Progenitor cell of endocrine pancreas (in vitro differentiated cells): ENCODE measurements at regions not wholly inside any gene's neighbourhood (a gene's known extent, or its start where the extent isn't known, plus 50 kb on each side); places are given as distances from the start of the nearest gene placed in this dataset.

Experiments
- DNase-seq: peaks from one replicate; pipeline ENCODE4 v3.0.0; 2021; ENCODE audit warnings: low spot score; ENCODE audit not compliant: unreplicated experiment
- H3K27ac Mint-ChIP-seq: 2 replicates; pipeline ENCODE4 v1.8.0; 2021; ENCODE audit warnings: mild to moderate bottlenecking, moderate library complexity, mixed read lengths
- H3K27me3 Mint-ChIP-seq: 2 replicates; pipeline ENCODE4 v1.8.0; 2021; ENCODE audit warnings: mixed read lengths
- H3K36me3 Mint-ChIP-seq: 2 replicates; pipeline ENCODE4 v1.8.0; 2022; ENCODE audit warnings: mixed read lengths; ENCODE audit not compliant: insufficient read depth
- H3K4me1 Mint-ChIP-seq: 2 replicates; pipeline ENCODE4 v1.8.0; 2021; ENCODE audit warnings: low read depth, mixed read lengths
- H3K4me3 Mint-ChIP-seq: 2 replicates; pipeline ENCODE4 v1.8.0; 2021; ENCODE audit warnings: low read depth, mild to moderate bottlenecking, moderate library complexity, mixed read lengths
- H3K9me3 Mint-ChIP-seq: 2 replicates; pipeline ENCODE4 v1.8.0; 2021; ENCODE audit warnings: low read depth, mixed read lengths
- TF ChIP-seq, protein P1 (sequence below): fragments of 200-600 bp; sonication (generic); IDR thresholded peaks from one replicate; pipeline ENCODE4 v1.5.0; 2021; ENCODE audit warnings: antibody characterized with exemption, mild to moderate bottlenecking; ENCODE audit not compliant: unreplicated experiment

- Mint-ChIP-seq H3K27ac (no peak overlapping the region), H3K4me1 (no peaks in the 10 kb centered on the region), H3K27me3 (peaks cover 5% of the 10 kb centered on the region), H3K4me3 (no peak overlapping the region), H3K36me3 (no peaks in the 10 kb centered on the region), H3K9me3 (peaks cover 4% of the 10 kb centered on the region)
- no peak for DNase-seq
- TF ChIP-seq, protein P1, sequence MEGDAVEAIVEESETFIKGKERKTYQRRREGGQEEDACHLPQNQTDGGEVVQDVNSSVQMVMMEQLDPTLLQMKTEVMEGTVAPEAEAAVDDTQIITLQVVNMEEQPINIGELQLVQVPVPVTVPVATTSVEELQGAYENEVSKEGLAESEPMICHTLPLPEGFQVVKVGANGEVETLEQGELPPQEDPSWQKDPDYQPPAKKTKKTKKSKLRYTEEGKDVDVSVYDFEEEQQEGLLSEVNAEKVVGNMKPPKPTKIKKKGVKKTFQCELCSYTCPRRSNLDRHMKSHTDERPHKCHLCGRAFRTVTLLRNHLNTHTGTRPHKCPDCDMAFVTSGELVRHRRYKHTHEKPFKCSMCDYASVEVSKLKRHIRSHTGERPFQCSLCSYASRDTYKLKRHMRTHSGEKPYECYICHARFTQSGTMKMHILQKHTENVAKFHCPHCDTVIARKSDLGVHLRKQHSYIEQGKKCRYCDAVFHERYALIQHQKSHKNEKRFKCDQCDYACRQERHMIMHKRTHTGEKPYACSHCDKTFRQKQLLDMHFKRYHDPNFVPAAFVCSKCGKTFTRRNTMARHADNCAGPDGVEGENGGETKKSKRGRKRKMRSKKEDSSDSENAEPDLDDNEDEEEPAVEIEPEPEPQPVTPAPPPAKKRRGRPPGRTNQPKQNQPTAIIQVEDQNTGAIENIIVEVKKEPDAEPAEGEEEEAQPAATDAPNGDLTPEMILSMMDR: no peak
Observed at GRCh38 chr14:28902930-28903329, 136.3 kb downstream of the FOXG1 start.

DNA sequence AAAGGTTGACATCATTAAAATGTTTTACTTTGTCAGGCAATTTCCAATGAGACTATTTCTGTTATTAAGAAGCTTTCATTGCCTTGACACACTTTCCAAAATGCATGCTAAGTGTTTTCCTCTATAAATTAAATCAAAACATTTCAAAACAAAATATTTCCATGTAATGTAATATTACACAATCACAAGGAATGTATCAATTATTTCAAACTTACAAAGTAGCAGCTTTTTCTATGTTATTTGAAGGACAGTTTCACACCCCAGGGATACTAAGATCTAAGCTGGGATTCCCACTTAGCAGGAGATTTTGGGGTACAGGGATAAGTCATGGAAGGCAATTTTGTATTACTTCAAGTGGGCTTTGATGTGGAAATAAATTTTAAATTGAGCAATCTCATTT, 144.9 kb downstream of the FOXG1 start:
- H3K4me3 Mint-ChIP-seq: no peak overlapping the region
- peaks cover 7% of the 10 kb centered on the region for H3K27me3 Mint-ChIP-seq
- DNase-seq: no peak
- TF ChIP-seq, protein P1: no peak
- H3K27ac Mint-ChIP-seq: no peak overlapping the region
- peaks cover 4% of the 10 kb centered on the region for H3K9me3 Mint-ChIP-seq
- H3K4me1 Mint-ChIP-seq: no peaks in the 10 kb centered on the region
- no peaks in the 10 kb centered on the region for H3K36me3 Mint-ChIP-seq

DNA sequence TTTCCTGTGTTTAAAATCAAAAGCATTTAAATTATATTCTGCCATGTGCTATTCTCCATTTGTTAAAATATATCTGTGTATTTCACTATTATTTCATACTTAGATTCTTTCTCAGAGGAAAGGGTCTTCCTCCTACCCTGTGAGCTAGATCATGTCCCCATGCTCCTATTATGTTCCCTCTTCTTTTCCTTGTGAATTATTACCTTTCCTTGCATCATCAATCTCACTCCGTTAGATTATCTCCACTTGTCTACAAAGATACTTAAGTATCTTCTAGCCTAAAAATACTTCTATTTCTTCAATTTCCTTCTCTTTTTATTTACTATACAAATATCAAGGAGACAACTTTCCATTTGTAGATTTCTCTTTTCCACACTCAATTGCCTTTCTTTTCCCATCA, 146.5 kb downstream of the FOXG1 start:
- no peak overlapping the region for H3K27ac Mint-ChIP-seq
- no peaks in the 10 kb centered on the region for H3K4me1 Mint-ChIP-seq
- TF ChIP-seq, protein P1: no peak
- DNase-seq: no peak
- no peaks in the 10 kb centered on the region for H3K9me3 Mint-ChIP-seq
- H3K4me3 Mint-ChIP-seq: no peak overlapping the region
- H3K27me3 Mint-ChIP-seq: peaks cover 7% of the 10 kb centered on the region
- no peaks in the 10 kb centered on the region for H3K36me3 Mint-ChIP-seq

GRCh38 chr14:28926122-28926521, 159.5 kb downstream of the FOXG1 start:
- no peaks in the 10 kb centered on the region for H3K27me3 Mint-ChIP-seq
- TF ChIP-seq, protein P1: no peak
- H3K4me1 Mint-ChIP-seq: peaks cover 5% of the 10 kb centered on the region
- no peak for DNase-seq
- no peaks in the 10 kb centered on the region for H3K36me3 Mint-ChIP-seq
- H3K4me3 Mint-ChIP-seq: no peak overlapping the region
- no peak overlapping the region for H3K27ac Mint-ChIP-seq
- no peaks in the 10 kb centered on the region for H3K9me3 Mint-ChIP-seq

- Mint-ChIP-seq H3K4me3 (no peak overlapping the region), H3K27ac (no peak overlapping the region), H3K4me1 (no peaks in the 10 kb centered on the region), H3K27me3 (peaks cover 6% of the 10 kb centered on the region), H3K36me3 (no peaks in the 10 kb centered on the region), H3K9me3 (peaks cover 10% of the 10 kb centered on the region)
- TF ChIP-seq, protein P1: no peak
- no peak for DNase-seq
Observed at GRCh38 chr14:28931999-28932398, 165.4 kb downstream of the FOXG1 start.

DNA sequence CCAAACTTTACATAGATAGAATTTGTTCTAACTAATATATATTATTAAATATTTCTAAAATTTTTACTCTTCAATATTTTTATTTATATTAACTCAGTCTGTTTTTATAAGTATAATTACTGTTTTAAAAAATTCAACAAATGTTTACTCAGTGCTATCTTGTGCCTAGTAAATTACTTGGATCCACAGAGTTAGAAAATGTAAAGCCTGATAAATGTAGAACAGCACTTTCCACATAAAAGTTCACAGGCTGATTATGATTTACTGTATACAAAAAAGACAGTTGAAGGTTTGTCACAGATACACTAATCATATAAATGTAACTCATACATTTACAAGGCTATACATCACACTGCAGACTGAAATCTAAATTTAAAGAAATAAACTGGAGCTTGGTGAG, 170.0 kb downstream of the FOXG1 start:
- Mint-ChIP-seq H3K4me1 (no peaks in the 10 kb centered on the region), H3K4me3 (no peak overlapping the region), H3K27me3 (peaks cover 6% of the 10 kb centered on the region), H3K27ac (no peak overlapping the region), H3K9me3 (peaks cover 10% of the 10 kb centered on the region), H3K36me3 (no peaks in the 10 kb centered on the region)
- TF ChIP-seq, protein P1: no peak
- no peak for DNase-seq
